Panc1 (cell line): ENCODE measurements at regions not wholly inside any gene's neighbourhood (a gene's known extent, or its start where the extent isn't known, plus 50 kb on each side); places are given as distances from the start of the nearest gene placed in this dataset.

ENCODE experiments used
- ATAC-seq: fragments of 200-7000 bp; cut with Tn5 transposase; 2 replicates; pipeline ENCODE4 v1.9.1; 2020; ENCODE audit warnings: mild to moderate bottlenecking, moderate library complexity
- BruUV-seq: library from RNA; stranded (reverse); fragments of 400-500 nt; replicated peaks from 2 replicates; lab custom pipeline; 2021; lab: Mats Ljungman, UMichigan
- CTCF ChIA-PET: fragments of 300-600 bp; sonication (Branson Sonifier 250); formaldehyde crosslinking; loops from one replicate; lab custom pipeline; 2022; ENCODE audit warnings: antibody characterized with exemption; lab: Charles Lee
- POLR2A ChIA-PET: fragments of 300-600 bp; sonication (Branson Sonifier 250); formaldehyde crosslinking; loops from one replicate; lab custom pipeline; 2022; ENCODE audit warnings: antibody characterized with exemption; lab: Charles Lee
- DNase-seq: peaks from one replicate; pipeline ENCODE4 v3.0.0-alpha.2; 2010; ENCODE audit warnings: low read depth, low spot score
- H3K27ac ChIP-seq: 2 replicates; pipeline ENCODE4 v1.5.1; 2011; ENCODE audit warnings: mild to moderate bottlenecking, low read length, inconsistent platforms
- H3K27me3 ChIP-seq: fragments of 200-500 bp; sonication (Bioruptor generic); 2 replicates; pipeline ENCODE4 v1.6.0; 2014; ENCODE audit warnings: low read length, inconsistent platforms; ENCODE audit not compliant: control insufficient read depth, insufficient read depth
- H3K36me3 ChIP-seq: fragments of 200-500 bp; sonication (Bioruptor generic); 2 replicates; pipeline ENCODE4 v1.5.1; 2014; ENCODE audit warnings: inconsistent platforms, mild to moderate bottlenecking, low read length, moderate library complexity; ENCODE audit not compliant: control insufficient read depth, insufficient read depth
- H3K4me1 ChIP-seq: 2 replicates; pipeline ENCODE4 v1.5.1; 2011; ENCODE audit warnings: inconsistent platforms, mild to moderate bottlenecking, low read length, moderate library complexity; ENCODE audit not compliant: control insufficient read depth, insufficient read depth
- H3K4me3 ChIP-seq, 2 experiments: 2 replicates each; pipeline ENCODE4 v1.5.1; 2011 to 2012; ENCODE audit warnings: low read depth in 2 of 2, low read length in 2 of 2, mild to moderate bottlenecking in 2 of 2, inconsistent platforms in 1 of 2, moderate library complexity in 1 of 2
- H3K9me3 ChIP-seq: fragments of 200-500 bp; sonication (Bioruptor generic); 2 replicates; pipeline ENCODE4 v1.5.1; 2014; ENCODE audit warnings: low read depth, mild to moderate bottlenecking, inconsistent platforms, low read length, moderate library complexity; ENCODE audit not compliant: control insufficient read depth, insufficient read depth
- POLR2AphosphoS5 ChIP-seq: IDR thresholded peaks from 2 replicates; pipeline ENCODE4 v1.6.1; 2012; ENCODE audit warnings: mild to moderate bottlenecking, low read depth, low read length, moderate library complexity
- REST ChIP-seq, 2 experiments: IDR thresholded peaks; 2 replicates each; pipeline ENCODE4 v1.6.1; 2011 to 2012; ENCODE audit warnings: low read depth in 2 of 2, control low read depth in 1 of 2, low read length in 1 of 2, mild to moderate bottlenecking in 1 of 2, moderate library complexity in 1 of 2; ENCODE audit not compliant: insufficient read depth in 1 of 2
- SIN3A ChIP-seq: IDR thresholded peaks from 2 replicates; pipeline ENCODE4 v1.6.1; 2012; ENCODE audit warnings: low read depth, mild to moderate bottlenecking, low read length, moderate library complexity, borderline replicate concordance; ENCODE audit not compliant: insufficient read depth
- TCF7L2 ChIP-seq: IDR thresholded peaks from 2 replicates; pipeline ENCODE4 v1.6.1; 2011; ENCODE audit warnings: mild to moderate bottlenecking, low read depth, low read length, inconsistent platforms
- in situ Hi-C: cut with HindIII; loops from 2 replicates; pipeline ENCODE4 v1.10.0; 2016; ENCODE audit warnings: low sequenced_read_pairs, low pct_unique_long_range_greater_than_20kb
- intact Hi-C: fragments of 100-400 bp; cut with micrococcal nuclease; formaldehyde crosslinking; loops from one replicate; pipeline ENCODE4 v1.10.0; 2022; ENCODE audit not compliant: unreplicated experiment
- TF ChIP-seq, protein P1 (sequence below): fragments of 450-650 bp; IDR thresholded peaks from 2 replicates; pipeline ENCODE4 v1.5.1; 2017; ENCODE audit warnings: mild to moderate bottlenecking

GRCh38 chr18:78679613-78680260 is 299.9 kb upstream of the SALL3 start:
- no peak overlapping the region for H3K4me3 ChIP-seq
- H3K36me3 ChIP-seq, result no peaks in the 10 kb centered on the region
- in situ Hi-C loops, result no loop called here
- ChIA-PET CTCF (no interaction called here), POLR2A (no interaction called here)
- intact Hi-C loops, result no loop called here
- no TSS peak for BruUV-seq
- no peaks in the 10 kb centered on the region for H3K4me1 ChIP-seq
- TF ChIP-seq, protein P1, sequence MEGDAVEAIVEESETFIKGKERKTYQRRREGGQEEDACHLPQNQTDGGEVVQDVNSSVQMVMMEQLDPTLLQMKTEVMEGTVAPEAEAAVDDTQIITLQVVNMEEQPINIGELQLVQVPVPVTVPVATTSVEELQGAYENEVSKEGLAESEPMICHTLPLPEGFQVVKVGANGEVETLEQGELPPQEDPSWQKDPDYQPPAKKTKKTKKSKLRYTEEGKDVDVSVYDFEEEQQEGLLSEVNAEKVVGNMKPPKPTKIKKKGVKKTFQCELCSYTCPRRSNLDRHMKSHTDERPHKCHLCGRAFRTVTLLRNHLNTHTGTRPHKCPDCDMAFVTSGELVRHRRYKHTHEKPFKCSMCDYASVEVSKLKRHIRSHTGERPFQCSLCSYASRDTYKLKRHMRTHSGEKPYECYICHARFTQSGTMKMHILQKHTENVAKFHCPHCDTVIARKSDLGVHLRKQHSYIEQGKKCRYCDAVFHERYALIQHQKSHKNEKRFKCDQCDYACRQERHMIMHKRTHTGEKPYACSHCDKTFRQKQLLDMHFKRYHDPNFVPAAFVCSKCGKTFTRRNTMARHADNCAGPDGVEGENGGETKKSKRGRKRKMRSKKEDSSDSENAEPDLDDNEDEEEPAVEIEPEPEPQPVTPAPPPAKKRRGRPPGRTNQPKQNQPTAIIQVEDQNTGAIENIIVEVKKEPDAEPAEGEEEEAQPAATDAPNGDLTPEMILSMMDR, result no peak
- TF ChIP-seq REST (IDR thresholded peaks at IDR 0.05; ENCODE audit: insufficient read depth in 1 of 2, low read depth in 2 of 2, low read length in 1 of 2) (no peak), TCF7L2 (no peak), SIN3A (no peak), POLR2AphosphoS5 (no peak)
- H3K27ac ChIP-seq, result no peak overlapping the region
- peaks cover 8% of the 10 kb centered on the region for H3K27me3 ChIP-seq
- ATAC-seq (no peak), DNase-seq (no peak)
- no peaks in the 10 kb centered on the region for H3K9me3 ChIP-seq

GRCh38 chr18:78681396-78681795 is 298.2 kb upstream of the SALL3 start:
- TF ChIP-seq POLR2AphosphoS5 (no peak), TCF7L2 (no peak), SIN3A (no peak), REST (IDR thresholded peaks at IDR 0.05; ENCODE audit: insufficient read depth in 1 of 2, low read depth in 2 of 2, low read length in 1 of 2) (no peak)
- TF ChIP-seq, protein P1, result no peak
- H3K9me3 ChIP-seq, result no peaks in the 10 kb centered on the region
- no peak overlapping the region for H3K4me3 ChIP-seq
- intact Hi-C loops, result no loop called here
- in situ Hi-C loops, result no loop called here
- H3K27ac ChIP-seq, result no peak overlapping the region
- ChIA-PET POLR2A (no interaction called here), CTCF (no interaction called here)
- H3K36me3 ChIP-seq, result no peaks in the 10 kb centered on the region
- peaks cover 17% of the 10 kb centered on the region for H3K27me3 ChIP-seq
- no TSS peak for BruUV-seq
- DNase-seq (no peak), ATAC-seq (no peak)
- H3K4me1 ChIP-seq, result no peaks in the 10 kb centered on the region
